ENCODE measurements at regions not wholly inside any gene's neighbourhood (a gene's known extent, or its start where the extent isn't known, plus 50 kb on each side); places are given as distances from the start of the nearest gene placed in this dataset.
"Not testable (repeated sequence)": the region's sequence is repeated elsewhere in the genome, so short reads cannot be mapped to it uniquely, and the experiment has no call there.

DNA sequence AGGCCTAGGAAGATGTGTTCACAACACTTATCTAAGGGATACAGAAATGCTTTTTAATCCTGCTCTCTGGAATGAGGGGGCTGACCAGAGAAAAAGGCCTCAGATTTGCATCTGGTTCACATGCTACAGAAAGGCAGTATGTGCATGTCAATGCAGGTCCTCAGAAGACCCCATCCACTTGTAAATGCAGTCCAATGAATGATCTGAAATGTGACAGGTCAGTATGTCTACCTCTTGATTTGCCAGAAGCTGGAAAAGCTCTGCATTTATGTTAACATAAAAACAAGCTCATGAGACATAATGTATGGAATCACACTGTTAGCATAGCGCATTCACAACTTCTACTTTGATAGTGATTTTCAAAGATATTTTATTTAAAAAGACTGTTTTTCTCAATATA lies 367.4 kb upstream of the CHORDC1 start:
- DNase-seq, result no peak

DNA sequence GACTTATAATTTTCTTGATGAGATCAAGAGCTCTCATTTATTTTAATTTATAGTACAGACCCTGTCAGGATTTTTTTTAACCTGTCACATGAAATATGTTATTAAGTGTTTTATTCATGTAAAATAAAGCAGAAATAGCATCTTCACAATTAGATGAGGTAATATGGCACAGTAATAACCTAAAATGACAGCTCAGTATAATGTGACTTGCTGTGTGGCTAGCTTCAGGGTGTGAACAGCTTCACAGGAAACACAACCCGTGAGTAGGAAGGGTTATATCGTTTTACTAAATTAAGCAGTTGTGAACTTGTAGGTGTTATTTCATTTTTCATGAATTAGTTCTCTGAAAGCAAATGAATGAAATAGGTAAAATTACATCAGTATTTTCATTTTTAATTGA lies 366.9 kb upstream of the CHORDC1 start:
- DNase-seq, result no peak

DNA sequence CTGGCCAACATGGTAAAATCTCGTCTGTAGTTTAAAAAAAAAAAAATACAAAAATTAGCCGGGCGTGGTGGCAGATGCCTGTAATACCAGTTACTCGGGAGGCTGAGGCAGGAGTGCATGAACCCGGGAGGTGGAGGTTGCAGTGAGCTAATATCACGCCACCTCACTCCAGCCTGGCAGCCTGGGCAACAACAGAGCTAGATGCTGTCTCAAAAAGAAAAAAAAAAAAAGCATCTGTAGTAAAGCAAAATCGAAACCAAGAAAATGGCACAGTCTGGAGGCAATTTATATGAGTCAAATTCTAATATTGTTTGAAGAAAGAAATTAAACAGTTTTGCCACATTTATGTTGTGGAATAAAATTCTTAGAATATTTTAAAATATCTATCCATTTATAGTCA lies 365.0 kb upstream of the CHORDC1 start:
- DNase-seq, result no peak

DNA sequence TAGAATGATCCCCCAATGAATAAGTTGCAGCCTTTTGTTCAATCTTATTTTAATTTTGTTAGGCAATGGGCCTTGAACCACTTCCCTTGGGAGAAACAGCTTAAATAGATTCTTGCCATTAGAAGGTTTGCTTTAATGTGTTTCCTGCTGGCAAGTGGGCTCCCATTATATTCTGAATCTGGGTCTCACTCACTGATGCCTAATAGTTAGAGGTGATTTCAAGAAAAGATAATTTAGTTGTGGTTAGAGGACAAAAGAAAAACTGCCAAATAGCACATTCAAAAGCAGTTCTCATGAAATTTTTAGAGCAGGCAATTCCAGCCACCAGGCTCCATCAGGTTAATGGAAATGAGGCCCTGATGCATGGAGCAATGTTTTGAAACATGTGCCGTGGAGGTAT lies 362.6 kb upstream of the CHORDC1 start:
- DNase-seq, result no peak

DNA sequence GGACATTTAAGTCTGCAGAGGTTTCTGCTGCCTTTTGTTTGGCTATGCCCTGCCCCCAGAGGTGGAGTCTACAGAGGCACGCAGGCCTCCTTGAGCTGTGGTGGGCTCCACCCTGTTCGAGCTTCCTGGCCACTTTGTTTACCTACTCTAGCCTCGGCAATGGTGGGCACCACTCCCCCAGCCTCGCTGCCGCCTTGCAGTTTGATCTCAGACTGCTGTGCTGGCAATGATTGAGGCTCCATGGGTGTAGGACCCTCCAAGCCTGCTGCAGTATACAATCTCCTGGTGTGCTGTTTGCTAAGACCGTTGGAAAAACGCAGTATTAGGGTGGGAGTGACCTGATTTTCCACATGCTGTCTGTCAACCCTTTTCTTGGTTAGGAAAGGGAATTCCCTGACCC lies 360.1 kb upstream of the CHORDC1 start:
- DNase-seq, result not testable (repeated sequence)

DNA sequence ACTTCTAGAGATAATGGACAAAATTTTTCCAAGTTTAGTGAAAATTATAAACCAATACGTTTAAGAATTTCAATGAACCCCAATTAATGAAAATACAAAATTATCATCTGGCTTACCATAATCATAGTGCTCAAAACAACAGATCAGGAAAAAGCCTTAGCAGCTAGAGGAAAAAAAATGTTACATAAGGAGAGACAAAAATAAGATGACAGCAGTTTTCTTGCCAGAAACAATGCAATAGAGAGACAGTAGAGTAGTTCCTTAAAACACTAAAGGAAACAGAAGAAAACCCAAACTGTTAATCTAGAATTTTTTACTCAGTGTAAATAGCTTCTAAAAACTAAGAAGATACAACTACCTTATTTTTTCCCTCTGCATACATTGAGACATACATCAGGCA lies 341.7 kb upstream of the CHORDC1 start:
- DNase-seq, result no peak

DNA sequence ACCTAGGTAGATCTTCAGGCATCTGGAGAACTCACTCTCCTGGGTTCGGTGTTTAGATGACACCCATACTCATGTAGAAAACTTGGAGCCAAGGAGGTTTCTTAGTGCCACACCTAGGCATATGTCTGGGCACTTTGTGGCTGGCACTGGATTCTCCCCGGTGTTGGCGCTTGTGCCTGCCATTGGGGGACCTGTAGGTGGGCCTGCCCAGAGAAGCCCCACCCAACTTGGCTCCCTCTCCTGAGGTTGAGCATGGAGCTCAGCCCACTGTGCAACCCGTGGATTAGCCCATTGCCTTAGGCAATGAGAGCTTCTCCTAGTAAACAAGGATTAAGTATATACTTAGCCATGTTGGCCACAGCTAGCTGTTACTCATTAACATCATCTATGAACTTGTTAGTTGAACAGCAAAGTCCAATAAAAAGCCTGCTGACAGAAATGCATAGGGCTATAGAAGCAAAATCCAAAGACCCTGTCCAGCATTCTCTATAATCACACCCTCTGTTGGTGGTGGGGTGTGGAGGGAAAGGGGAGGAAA lies 335.5 kb upstream of the CHORDC1 start:
- no peak for DNase-seq

DNA sequence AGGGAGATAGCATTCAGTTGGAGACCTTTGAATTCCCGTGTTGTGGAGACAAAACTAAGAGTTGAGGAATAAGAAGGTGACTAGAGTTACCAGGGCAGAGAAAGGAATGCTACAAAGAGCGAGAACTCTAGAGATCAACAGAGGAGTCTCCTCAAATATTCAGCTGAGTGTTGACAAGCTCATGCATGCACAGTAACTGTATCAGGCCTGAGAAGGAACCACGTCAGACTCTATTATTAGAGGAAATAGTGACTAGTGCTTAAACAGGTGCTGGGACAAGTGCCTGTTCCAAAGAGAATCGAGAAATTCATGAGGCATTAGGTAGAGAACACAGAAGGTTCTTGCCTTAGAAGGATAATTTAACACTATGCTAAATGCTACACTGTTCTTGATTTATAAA lies 333.8 kb upstream of the CHORDC1 start:
- no peak for DNase-seq

DNA sequence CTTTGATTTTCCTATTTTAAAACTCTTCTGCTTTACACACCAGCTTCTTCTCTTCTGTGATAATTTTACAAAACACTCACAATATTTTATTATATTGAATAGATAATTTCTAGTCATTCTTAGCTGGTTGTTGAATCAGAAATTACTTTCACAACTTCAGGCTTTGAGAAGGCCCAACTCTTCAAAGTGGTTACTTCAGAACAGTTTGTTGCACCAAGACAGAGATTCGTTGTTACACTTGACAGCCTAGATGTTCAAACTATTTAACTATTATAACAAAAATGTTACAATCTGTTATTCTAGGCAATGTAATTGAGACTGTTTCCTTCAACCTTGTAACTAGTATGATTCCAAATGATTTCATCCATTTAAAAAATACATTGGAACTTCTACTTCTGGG lies 333.2 kb upstream of the CHORDC1 start:
- DNase-seq, result no peak

DNA sequence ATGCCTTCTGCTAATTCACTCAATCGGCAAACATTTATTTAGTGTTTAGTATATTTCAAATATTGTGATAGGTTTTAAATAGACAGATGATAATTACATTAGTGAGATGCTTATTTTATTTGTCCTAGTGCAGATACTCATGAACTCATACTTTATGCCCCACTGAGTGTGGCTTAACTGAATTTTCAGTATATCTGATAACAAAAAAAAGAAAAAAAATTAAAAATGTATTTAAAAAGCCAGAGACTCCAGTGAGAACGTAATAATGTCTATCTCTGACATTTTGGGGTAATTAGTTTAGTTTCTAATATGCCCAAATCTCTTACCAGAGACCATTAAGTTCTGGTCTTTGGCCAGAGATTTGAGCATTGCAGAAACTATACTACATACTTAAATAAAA lies 332.6 kb upstream of the CHORDC1 start:
- DNase-seq, result no peak

DNA sequence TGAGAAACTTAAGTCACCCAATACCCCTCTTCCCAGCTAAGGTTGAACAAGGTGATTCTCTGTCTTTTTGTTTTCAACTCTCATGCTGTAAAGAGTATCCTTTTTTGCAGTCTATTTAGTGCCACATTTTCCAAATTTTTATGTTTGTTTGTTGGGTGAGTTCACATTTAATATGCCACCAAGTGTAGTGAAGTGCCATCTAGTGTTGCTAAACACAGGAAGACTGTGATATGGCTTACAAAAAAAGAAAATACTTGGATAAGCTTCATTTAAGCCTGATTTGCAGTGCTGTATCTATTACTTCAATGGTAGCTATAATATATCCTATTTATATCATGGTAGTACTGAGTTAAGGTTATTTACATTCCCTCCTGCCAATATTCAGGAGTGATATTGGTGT lies 319.2 kb upstream of the CHORDC1 start:
- no peak for DNase-seq

DNA sequence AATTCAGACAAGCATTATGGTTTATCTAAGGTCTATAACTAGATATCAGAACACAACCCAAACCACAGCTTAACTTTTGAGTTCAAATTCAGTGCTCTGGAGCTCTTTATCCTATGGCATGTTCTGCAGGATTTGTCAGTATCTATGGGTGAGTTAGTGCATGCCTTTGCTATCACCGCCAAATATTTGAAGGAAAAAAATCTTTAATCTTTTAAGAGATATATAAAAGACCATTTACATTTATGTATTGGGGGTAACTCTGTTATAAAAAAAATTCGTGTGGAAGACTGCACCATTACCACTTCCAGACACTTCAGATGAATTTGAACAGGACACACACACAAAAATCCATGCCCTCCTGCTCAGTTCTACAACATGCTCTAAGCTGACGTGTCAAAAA lies 313.5 kb upstream of the CHORDC1 start:
- DNase-seq, result no peak

DNA sequence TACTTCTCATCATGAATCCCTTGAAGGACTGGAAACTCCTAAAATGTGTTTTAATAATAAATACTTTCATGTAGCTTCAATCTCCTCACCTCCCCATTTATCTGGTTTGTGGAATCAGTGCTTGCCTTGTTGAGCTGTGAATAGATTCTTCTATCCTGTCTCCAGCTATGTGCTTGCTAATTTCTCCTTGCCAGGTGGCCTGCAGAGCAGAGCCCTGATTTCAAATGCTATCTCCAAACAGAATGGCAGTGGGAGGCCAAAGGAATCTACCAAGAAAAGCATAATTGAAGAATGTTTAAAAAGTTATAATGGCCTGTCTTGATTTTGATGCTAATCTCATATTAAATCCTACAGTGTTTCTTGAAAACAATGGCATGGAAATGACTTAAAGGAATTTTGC lies 309.3 kb upstream of the CHORDC1 start:
- DNase-seq, result no peak

DNA sequence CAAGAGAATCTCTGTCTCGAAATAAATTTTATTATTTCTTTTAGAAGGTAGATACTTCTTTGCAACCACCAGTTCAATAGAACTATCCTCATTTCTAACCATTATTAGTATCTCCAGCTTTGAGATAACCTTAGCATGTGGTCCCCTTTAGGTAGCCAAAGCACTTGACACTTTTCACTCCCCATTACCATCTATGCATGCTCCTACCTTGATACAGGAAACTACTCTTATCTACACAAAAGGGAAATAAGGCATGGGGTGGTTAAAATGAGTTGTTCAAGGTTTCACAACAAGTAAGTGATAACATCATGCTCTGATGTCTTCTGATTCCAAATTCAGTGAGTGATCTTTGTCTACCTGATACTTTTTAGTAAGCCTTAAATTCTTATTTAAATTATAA lies 308.2 kb upstream of the CHORDC1 start:
- no peak for DNase-seq

DNA sequence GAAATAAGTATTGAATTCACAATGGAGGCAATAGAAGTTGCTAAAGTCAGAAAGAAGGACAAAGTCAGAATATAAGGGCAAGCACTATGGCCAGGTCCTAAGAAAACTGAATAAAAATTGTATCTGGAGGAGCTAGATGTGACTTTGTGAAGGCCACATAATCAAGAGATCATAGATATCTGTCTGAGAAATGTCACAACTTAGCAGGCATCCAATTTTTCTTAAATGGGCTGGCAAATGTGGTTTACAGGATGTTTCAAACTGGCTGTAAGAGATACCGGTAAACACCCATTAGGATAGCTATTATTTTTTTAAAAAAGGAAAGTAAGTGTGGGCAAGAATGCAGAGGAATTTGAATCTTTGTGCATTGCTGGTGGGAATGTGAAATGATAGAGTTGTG lies 303.1 kb upstream of the CHORDC1 start:
- no peak for DNase-seq

DNA sequence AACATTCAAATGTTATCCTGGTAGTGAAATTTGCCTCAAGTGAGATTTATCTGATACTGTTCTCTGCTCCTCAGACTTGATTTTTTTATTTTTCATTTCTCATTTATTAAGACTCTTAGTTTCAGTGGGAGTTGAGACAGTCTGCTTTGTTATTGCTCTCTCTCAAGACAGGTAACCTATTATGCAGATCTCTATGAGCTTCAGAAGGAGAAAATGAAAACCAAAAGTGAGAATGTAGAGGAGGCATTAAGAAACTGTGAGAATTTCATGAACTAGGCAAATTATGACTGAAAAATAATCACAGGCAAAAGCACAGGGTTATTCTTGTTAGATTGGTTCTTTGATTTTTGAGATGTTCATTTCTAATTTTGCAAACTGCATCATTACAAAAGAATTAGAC lies 290.0 kb upstream of the CHORDC1 start:
- no peak for DNase-seq

DNA sequence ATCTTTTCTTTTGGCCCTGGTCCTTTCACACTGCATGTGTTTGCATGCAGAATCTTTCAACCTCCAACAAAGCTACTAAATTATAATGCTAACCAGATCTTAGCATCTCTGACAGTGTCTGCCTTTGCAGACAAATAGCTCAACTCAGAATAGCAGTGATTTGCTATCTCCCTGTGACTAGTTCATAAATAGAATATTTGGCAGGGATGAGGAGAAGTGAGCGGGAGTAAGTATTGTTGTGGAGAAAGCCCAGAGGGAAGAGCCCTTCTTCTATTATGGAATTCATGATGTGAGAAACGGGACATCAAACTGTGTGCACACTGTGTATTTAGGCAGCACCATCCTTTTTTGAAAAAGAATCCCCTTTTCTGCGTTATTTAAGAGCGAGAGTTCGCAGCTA lies 288.0 kb upstream of the CHORDC1 start:
- DNase-seq, result no peak

DNA sequence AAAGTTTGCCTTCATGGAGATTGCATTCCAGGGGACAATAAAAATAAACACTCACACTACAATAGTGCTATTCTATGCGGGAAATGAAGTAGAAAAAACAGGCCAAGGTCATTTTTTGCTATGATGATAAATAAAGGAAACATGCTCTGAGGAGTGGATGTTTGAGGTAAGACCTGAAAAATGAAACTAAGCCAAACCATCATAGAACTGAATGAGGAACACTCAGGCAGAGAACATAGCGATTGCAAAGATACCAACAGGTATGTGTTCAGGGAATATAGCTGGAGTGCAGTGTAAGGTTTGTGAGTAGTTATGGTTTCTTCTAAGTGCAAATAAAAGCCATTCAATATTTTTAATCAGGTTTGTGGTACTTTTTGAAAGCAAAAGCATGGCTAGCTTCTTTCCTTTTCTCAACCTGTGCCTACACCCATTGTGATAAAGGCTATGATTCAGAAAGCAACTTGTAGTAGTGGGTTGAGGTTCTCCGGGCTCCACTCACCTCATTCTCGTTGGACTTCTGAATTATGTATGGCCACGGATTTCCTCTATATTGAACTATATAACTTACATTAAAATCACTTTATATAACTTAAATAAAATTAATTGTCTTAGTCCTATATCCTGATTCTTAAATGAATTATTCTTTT lies 278.2 kb upstream of the CHORDC1 start:
- DNase-seq, result no peak

DNA sequence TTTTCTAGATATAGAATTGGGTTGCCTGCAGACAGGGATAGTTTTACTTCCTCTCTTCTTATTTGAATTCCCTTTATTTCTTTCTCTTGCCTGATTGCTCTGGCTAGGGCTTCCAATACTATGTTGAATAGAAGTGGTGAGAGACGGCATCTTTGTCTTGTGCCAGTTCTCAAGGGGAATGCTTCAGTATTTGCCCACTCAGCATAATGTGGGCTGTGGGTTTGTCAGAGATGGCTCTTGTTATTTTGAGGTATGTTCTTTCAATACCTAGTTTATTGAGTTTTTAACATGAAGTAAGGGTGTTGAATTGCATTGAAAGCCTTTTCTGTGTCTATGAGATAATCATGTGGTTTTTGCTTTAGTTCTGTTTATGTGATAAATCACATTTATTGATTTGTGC lies 273.9 kb upstream of the CHORDC1 start:
- DNase-seq, result no peak

DNA sequence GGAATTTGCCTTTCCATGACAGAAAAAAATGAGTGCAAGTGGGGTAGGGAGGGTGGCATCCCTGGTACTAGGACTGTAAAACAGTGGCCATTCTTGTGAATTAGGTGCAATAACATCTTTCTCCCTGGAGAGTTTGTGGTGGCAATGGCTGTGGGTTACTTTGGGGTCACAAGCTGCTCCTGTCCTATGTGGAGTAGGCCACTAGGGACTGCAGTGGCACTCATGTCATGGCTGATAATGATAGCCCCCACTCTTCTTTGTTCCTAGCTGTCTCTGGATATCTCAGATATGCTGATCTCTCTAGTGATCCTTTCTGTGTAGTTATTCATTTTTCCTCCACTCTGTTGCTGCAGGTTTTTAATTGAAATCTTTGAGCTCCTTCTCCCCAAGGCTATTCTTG lies 270.5 kb upstream of the CHORDC1 start:
- DNase-seq, result no peak

DNA sequence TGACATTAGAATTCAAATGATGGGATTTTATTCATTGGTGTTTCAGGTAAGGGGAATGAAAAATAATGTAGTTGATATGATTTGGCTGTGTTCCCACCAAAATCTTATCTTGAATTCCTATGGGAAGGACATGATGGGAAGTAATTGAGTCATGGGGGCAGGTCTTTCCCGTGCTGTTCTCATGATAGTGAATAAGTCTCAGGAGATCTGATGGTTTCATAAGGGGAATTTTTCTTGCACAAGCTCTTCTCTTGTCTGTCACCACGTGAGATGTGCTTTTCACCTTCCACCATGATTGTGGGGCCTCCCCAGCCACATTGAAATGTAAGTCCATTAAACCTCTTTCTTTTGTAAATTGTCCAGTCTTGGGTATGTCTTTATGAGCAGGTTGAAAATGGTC lies 268.6 kb upstream of the CHORDC1 start:
- DNase-seq, result no peak

DNA sequence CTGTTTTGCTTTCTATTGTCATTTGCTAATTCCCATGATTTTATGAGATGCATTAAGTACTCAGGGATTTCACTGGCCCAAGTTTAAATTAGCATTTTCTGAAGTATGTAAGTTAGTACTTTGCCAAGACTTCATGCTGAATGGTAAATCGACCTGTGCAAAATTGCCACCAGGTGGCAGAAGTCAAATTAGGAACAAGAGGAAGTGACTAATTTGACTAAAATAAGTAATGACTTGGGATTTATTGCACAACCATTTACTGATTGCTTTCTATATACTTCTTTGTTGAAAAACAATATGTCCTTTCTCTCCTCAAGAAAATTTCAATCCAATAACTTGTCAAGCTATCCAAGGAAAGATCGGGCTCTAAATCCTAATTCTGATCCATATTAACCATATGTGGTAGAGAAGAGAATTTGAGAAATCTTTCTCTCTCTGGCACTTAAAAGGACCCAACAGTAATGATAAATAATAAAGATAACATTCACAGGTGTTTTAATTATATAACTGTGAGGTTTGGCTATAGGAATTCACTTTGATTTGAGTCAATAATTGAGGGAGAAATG lies 253.7 kb upstream of the CHORDC1 start:
- peak in 1 of 2 donors; percentile 10 for DNase-seq

DNA sequence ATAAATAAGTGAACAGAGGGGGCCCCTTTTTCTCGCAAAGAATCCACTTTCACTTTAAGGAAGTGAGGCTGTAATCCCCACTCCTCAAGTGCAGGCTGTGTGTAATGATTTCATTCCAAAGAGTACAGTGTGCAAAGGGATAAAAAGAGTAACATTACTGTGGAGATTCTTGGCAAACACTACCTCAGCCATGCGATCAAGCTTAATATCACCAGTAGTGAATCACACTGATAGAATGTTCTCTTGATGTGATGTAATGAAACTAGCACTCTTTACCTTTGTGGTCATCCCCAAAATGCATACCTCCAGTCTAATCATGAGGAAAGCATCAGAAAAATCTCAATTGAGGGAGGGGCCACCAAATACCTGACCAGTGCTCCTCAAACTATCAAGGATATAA lies 246.1 kb upstream of the CHORDC1 start:
- DNase-seq, result no peak

DNA sequence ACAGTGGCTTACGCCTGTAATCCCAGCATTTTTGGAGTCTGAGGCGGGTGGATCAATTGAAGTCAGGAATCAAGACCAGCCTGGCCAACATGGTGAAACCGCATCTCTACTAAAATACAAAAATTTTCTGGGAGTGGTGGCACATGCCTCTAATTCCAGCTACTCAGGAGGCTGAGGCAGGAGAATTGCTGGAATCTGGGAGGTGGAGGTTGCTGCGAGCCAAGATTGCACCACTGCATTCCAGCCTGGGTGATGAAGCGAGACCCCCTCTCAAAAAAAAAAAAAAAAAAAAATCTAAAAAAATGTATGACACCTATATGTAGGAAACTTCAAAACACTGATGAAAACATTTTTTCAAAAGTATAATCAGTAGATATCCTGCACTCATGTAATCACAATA lies 242.7 kb upstream of the CHORDC1 start:
- DNase-seq, result no peak

DNA sequence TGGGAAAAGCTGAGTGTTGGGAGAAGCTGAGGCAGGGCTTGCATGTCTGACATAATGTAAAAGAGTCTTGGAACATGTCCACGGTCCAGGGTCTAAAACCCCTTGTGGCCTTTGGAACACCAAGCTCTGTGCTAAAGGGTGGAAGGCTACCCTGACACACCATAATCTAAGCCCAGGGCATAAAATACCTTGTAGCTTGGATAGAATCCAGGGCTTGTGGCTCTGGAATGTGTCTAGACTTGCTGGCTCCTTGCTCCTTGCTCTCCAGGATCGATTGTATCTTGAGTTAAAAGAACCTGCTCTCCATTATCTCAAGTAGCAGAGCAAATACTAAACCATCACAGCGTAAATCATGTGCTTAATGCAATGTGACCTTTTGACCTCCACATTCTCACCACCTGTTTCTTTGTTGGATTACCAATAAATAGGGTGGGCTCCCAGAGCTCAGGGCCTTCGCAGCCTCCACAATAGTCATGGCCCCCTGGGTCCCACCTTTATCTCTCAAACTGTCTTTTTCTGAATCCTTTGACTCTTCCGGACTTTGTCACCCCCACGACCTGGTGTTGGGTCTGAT lies 232.6 kb upstream of the CHORDC1 start:
- not testable (repeated sequence) for DNase-seq
